ENCODE measurements at regions not wholly inside any gene's neighbourhood (a gene's known extent, or its start where the extent isn't known, plus 50 kb on each side); places are given as distances from the start of the nearest gene placed in this dataset.

GRCh38 chr14:89078021-89078795, 253.8 kb downstream of the TTC8 start:
- TF ChIP-seq CTCF (IDR thresholded peaks at IDR 0.05) (no peak), POLR2A (IDR thresholded peaks at IDR 0.05) (no peak), POLR2AphosphoS5 (IDR thresholded peaks at IDR 0.05) (no peak), EP300 (IDR thresholded peaks at IDR 0.05) (no peak)

Data from sigmoid colon (tissue), 4 donors.